Right lobe of liver (tissue), 4 donors: ENCODE measurements at regions not wholly inside any gene's neighbourhood (a gene's known extent, or its start where the extent isn't known, plus 50 kb on each side); places are given as distances from the start of the nearest gene placed in this dataset.

Experiments used
- POLR2A ChIP-seq: fragments of 450-650 bp; IDR thresholded peaks from one replicate; pipeline ENCODE4 v1.6.1; 2017; ENCODE audit warnings: antibody characterized with exemption, mild to moderate bottlenecking
- TF ChIP-seq, protein P1 (sequence below), 4 donors: fragments of 200-600 bp in 3 of 4; fragments of 450-650 bp in 1 of 4; IDR thresholded peaks; one replicate each; pipeline versions ENCODE4 v1.5.1 to v1.8.0; 2016 to 2022; ENCODE audit warnings: antibody characterized with exemption in 4 of 4, mild to moderate bottlenecking in 2 of 4
- donor health status: DM: no; HTN: no; CAD: no.
- donor health status: DM: no; HTN: no; CAD: no.
- donor health status: DM: no; HTN: yes; CAD: no.

DNA sequence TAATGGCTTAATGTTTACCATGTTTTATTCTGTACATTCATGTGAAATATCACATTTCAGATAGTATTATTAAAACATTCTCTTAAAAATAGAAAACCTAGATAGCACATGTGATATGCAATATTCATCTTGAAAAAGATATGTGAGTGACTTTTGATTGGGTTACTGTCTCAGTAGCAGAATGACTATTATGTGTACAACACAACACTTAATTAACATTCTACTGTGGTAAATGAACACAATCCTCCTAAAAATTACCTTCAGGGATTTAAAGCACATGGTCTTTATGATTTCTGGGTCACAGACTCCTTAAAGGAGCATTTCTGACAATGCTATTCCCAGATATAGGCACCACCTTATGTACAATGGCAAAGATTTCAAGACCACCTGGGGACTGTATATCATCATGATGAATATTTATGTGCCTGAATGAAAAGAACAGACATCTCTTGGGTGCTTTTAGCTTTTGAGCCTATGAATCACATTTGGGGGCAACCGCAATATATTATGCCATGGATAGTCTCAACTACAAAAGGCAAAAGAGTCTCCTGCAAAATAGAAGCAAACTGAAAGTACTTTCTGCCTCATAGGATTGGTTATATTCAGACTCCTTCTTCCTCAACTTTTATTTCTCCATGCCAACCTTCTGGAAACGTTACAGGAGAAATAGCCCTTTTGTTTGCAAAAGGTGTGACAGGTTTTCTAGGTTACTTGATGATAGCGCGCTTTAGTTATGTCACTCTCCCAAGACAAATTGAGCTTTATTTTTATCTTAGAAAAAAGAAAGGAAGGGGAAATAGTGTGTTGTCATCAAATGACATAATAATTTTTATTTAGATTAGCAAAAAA lies 259.0 kb downstream of the CALCRL start:
- no peak for TF ChIP-seq POLR2A
- TF ChIP-seq, protein P1, sequence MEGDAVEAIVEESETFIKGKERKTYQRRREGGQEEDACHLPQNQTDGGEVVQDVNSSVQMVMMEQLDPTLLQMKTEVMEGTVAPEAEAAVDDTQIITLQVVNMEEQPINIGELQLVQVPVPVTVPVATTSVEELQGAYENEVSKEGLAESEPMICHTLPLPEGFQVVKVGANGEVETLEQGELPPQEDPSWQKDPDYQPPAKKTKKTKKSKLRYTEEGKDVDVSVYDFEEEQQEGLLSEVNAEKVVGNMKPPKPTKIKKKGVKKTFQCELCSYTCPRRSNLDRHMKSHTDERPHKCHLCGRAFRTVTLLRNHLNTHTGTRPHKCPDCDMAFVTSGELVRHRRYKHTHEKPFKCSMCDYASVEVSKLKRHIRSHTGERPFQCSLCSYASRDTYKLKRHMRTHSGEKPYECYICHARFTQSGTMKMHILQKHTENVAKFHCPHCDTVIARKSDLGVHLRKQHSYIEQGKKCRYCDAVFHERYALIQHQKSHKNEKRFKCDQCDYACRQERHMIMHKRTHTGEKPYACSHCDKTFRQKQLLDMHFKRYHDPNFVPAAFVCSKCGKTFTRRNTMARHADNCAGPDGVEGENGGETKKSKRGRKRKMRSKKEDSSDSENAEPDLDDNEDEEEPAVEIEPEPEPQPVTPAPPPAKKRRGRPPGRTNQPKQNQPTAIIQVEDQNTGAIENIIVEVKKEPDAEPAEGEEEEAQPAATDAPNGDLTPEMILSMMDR (IDR thresholded peaks at IDR 0.05) = no peak
